ENCODE measurements at regions not wholly inside any gene's neighbourhood (a gene's known extent, or its start where the extent isn't known, plus 50 kb on each side); places are given as distances from the start of the nearest gene placed in this dataset.

GRCh38 chr11:122323754-122324421, 207.9 kb upstream of the BLID start:
- no peak for TF ChIP-seq GATA2 (IDR thresholded peaks at IDR 0.05; ENCODE audit: low read depth, low read length)
- TF ChIP-seq GATA3 (IDR thresholded peaks at IDR 0.05; ENCODE audit: low read depth, low read length), result no peak

GRCh38 chr11:122322329-122322728, 206.3 kb upstream of the BLID start:
- TF ChIP-seq GATA3 (IDR thresholded peaks at IDR 0.05; ENCODE audit: low read depth, low read length) (no peak), GATA2 (IDR thresholded peaks at IDR 0.05; ENCODE audit: low read depth, low read length) (no peak)

GRCh38 chr11:122320671-122321070, 204.7 kb upstream of the BLID start:
- TF ChIP-seq GATA3 (IDR thresholded peaks at IDR 0.05; ENCODE audit: low read depth, low read length) (no peak), GATA2 (IDR thresholded peaks at IDR 0.05; ENCODE audit: low read depth, low read length) (no peak)

GRCh38 chr11:122319691-122320620, 203.9 kb upstream of the BLID start:
- TF ChIP-seq GATA2 (IDR thresholded peaks at IDR 0.05; ENCODE audit: low read depth, low read length), result no peak
- no peak for TF ChIP-seq GATA3 (IDR thresholded peaks at IDR 0.05; ENCODE audit: low read depth, low read length)

- TF ChIP-seq GATA3 (IDR thresholded peaks at IDR 0.05; ENCODE audit: low read depth, low read length), result no peak
- no peak for TF ChIP-seq GATA2 (IDR thresholded peaks at IDR 0.05; ENCODE audit: low read depth, low read length)
Observed at GRCh38 chr11:122319085-122319484, 203.1 kb upstream of the BLID start.

DNA sequence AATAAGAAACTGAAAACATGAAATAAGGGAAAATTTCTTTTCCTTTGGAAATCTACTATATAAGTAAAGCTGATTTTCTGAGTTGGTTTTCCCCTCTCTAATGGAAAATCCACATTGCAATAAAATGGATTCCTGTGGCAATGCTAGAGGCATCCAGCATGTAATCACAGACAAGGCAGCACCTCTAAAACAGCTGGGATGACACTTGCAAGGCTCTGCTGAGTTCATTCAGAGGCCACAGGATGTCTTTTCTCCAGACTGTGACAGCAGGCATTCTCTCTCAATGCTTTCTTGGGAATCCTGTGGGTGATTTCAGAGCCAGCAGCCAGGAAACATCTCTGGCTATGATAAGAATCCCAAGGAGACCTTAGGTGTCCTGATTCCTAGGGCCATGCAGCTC, 201.3 kb upstream of the BLID start:
- no peak for TF ChIP-seq GATA2 (IDR thresholded peaks at IDR 0.05; ENCODE audit: low read depth, low read length)
- no peak for TF ChIP-seq GATA3 (IDR thresholded peaks at IDR 0.05; ENCODE audit: low read depth, low read length)

DNA sequence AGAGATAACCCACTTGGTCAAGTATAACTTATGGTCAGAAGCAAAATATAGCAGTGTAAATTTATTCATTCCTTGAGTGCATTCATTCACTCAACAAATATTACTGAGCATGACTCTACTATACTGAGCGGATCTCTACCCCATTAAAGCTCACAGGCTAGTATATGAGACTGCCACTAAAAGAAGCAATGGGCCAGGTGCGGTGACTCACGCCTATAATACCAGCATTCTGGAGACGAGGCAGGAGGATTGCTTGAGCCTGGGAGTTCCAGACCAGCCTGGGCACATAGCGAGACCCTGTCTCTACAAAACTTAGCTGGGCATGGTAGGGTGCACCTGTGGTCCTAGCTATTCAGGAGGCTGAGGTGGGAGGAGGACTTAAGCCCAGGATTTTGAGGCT, 197.6 kb upstream of the BLID start:
- TF ChIP-seq GATA3 (IDR thresholded peaks at IDR 0.05; ENCODE audit: low read depth, low read length), result no peak
- no peak for TF ChIP-seq GATA2 (IDR thresholded peaks at IDR 0.05; ENCODE audit: low read depth, low read length)

DNA sequence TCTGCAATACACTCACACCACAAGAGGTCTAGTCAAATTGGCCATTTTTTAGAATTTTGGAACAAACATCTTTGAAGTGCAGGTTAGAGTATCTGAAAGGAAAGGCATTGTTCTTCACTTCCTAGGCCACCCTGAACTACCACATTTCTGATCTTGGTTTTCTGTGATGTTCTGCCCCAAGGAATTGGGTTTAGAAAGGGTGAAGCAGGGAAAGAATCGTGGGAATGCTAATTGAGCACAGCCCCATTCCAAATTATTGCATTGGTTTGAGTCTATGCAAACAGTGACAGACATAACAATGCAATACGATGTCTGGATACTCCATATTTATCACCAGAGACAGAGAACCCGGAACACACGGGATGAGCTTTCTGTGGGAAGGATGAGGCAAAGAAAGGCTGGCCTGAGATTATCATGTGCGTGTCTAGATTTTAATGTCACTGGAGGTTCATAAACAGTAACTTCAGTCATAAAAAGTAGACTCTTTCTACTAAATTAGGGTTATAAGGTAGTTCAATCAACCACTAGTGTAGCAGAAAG, 195.3 kb upstream of the BLID start:
- TF ChIP-seq GATA2 (IDR thresholded peaks at IDR 0.05; ENCODE audit: low read depth, low read length) (no peak), GATA3 (IDR thresholded peaks at IDR 0.05; ENCODE audit: low read depth, low read length) (no peak)

DNA sequence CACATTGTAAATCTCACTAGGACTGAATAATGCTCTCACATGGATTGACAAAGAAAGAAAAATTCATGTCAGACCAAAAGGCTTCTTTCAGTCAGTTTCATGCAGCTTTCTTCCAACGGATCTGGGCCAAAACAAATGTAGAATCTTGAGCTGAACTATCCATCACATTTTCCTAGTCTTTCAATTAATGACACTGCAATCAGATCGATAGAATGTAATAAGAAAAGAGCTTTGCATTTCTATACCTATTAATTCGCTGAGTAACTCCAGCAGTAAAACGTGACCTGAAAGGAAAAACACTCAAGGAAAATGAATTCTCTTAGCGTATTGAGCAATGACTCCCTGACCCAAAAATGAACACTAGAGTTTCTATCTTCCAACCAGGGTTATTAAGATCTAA, 194.8 kb upstream of the BLID start:
- TF ChIP-seq GATA2 (IDR thresholded peaks at IDR 0.05; ENCODE audit: low read depth, low read length) (no peak), GATA3 (IDR thresholded peaks at IDR 0.05; ENCODE audit: low read depth, low read length) (no peak)

GRCh38 chr11:122309262-122309925, 193.4 kb upstream of the BLID start:
- no peak for TF ChIP-seq GATA2 (IDR thresholded peaks at IDR 0.05; ENCODE audit: low read depth, low read length)
- TF ChIP-seq GATA3 (IDR thresholded peaks at IDR 0.05; ENCODE audit: low read depth, low read length), result no peak

DNA sequence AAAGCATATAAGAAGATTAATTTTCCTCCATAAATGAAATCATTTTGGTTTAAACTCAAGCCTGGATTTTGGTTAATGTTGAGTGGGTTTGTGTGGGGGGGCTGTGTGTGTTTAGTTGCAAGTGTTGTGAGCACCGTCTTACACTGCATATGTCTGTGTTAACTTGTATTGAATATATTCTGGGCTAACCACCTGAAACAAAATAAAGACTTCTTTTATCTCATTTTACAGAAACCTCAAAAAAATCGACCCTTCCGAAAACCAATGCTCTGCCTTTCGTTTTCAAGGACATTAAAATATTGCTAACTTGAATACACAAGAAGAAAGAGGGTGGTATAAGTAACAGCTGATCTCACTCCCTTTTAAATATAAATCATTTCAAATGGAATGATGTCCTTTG, 192.2 kb upstream of the BLID start:
- no peak for TF ChIP-seq GATA2 (IDR thresholded peaks at IDR 0.05; ENCODE audit: low read depth, low read length)
- TF ChIP-seq GATA3 (IDR thresholded peaks at IDR 0.05; ENCODE audit: low read depth, low read length), result no peak

DNA sequence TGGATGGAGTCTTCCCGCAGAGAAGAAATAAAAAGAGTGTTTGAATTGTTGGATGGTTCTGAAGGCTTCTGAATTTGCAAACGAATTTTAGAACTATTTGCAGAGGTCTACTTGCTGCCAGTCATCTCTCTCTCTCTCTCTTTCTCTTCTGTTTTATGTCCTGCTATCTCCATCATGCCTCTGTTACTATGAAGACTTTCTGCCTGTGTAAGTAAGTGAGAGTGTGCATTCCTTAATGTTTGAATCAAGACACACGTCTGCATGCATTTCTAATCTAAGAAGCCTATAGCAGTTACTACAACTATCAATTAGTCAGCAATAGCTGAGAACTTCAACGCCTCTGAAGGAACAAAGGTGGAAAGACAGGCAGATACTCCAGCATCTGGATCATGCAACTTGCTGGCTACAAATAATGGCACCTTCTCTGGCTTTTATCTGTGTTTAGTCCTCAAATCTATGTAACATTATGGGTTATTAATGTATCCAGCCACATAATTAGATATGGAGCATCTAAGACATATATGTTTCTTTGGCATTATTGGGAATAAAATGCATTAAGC, 191.5 kb upstream of the BLID start:
- TF ChIP-seq GATA3 (IDR thresholded peaks at IDR 0.05; ENCODE audit: low read depth, low read length), result no peak
- TF ChIP-seq GATA2 (IDR thresholded peaks at IDR 0.05; ENCODE audit: low read depth, low read length), result no peak

- TF ChIP-seq GATA2 (IDR thresholded peaks at IDR 0.05; ENCODE audit: low read depth, low read length), result no peak
- no peak for TF ChIP-seq GATA3 (IDR thresholded peaks at IDR 0.05; ENCODE audit: low read depth, low read length)
Observed at GRCh38 chr11:122306831-122307391, 190.9 kb upstream of the BLID start.

Measured in SH-SY5Y (cell line).